RWPE2 (cell line): ENCODE measurements at regions not wholly inside any gene's neighbourhood (a gene's known extent, or its start where the extent isn't known, plus 50 kb on each side); places are given as distances from the start of the nearest gene placed in this dataset.

Experiments
- ATAC-seq: fragments of 200-7000 bp; cut with Tn5 transposase; 3 replicates; pipeline ENCODE4 v1.9.1; 2021; ENCODE audit warnings: low read depth
- DNase-seq: peaks from one replicate; pipeline ENCODE4 v3.0.0-alpha.2; 2020; ENCODE audit warnings: low spot score
- H3K27ac ChIP-seq: fragments of 450-650 bp; 2 replicates; pipeline ENCODE4 v1.5.1; 2017; ENCODE audit warnings: mild to moderate bottlenecking; ENCODE audit not compliant: poor library complexity, severe bottlenecking
- H3K27me3 ChIP-seq: fragments of 250-450 bp; sonication (Bioruptor Pico); 2 replicates; pipeline ENCODE4 v1.5.1; 2021; ENCODE audit warnings: mild to moderate bottlenecking, moderate library complexity; ENCODE audit not compliant: insufficient read depth, poor library complexity, severe bottlenecking
- H3K36me3 ChIP-seq: fragments of 250-450 bp; sonication (Bioruptor Pico); 2 replicates; pipeline ENCODE4 v1.5.1; 2020; ENCODE audit warnings: low read depth, mild to moderate bottlenecking, moderate library complexity
- H3K4me1 ChIP-seq: fragments of 250-450 bp; sonication (Bioruptor Pico); 2 replicates; pipeline ENCODE4 v1.5.1; 2021; ENCODE audit warnings: mild to moderate bottlenecking, moderate library complexity; ENCODE audit not compliant: insufficient read depth, poor library complexity, severe bottlenecking
- H3K4me3 ChIP-seq: fragments of 250-450 bp; sonication (Bioruptor Pico); 2 replicates; pipeline ENCODE4 v1.5.1; 2021; ENCODE audit warnings: mild to moderate bottlenecking, moderate library complexity; ENCODE audit not compliant: severe bottlenecking
- H3K9me3 ChIP-seq: fragments of 250-450 bp; sonication (Bioruptor Pico); 2 replicates; pipeline ENCODE4 v1.5.1; 2021; ENCODE audit warnings: mild to moderate bottlenecking, moderate library complexity; ENCODE audit not compliant: severe bottlenecking
- CTCF ChIP-seq: fragments of 450-650 bp; IDR thresholded peaks from one replicate; pipeline ENCODE4 v1.5.1; 2017; ENCODE audit warnings: mild to moderate bottlenecking, moderate library complexity; ENCODE audit not compliant: poor library complexity, severe bottlenecking

DNA sequence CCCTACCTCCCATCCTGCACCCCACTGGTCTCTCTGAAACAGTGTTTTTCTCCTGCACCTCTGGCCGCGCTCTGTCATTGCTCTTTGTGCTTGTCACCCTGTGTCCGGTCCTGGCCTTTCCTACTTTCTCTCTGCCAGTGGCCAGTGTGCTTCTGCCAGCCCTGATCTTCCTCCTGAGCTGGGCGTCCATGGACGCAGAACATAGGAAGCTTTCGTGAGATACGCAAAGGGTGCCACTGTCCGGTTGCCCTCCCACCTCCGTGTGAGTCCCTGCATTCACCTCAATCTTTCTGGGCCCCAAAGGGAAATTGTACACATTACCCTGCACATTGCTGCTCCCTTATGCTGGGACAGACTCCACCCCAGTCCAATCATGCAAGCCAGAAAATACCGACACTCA, 105.7 kb upstream of the SOX1 start:
- TF ChIP-seq CTCF, result no peak
- H3K4me1 ChIP-seq, result no peaks in the 10 kb centered on the region
- no peaks in the 10 kb centered on the region for H3K36me3 ChIP-seq
- no peaks in the 10 kb centered on the region for H3K9me3 ChIP-seq
- no peak overlapping the region for H3K4me3 ChIP-seq
- no peak for ATAC-seq
- DNase-seq, result no peak
- H3K27ac ChIP-seq, result no peak overlapping the region
- H3K27me3 ChIP-seq, result peaks cover 3% of the 10 kb centered on the region

DNA sequence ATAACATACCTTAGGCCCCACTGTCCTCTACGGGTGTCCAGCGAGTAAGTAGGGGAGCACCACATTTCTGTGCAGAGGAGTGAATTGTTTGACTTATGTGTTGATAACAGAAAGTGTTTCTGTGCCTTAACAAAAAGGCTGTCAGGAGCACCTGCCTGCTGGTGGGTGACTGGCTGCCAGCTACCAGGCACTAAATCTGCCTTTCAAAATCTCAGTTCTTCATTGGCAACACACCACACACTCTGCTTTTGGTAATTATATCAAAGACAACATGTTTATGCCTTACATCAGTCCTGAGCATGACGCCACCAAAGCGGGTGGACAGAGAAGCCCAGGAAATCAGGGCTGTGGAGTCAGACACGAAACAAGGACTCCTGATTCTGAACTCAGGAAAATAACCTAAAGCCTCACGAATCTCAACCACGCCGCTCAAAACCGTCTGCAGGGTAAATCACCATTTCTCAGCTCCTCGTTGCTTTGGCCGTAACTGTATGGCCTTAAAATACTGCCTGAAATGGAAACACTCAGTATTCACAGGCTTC, 105.2 kb upstream of the SOX1 start:
- H3K36me3 ChIP-seq, result no peaks in the 10 kb centered on the region
- H3K4me3 ChIP-seq, result no peak overlapping the region
- H3K9me3 ChIP-seq, result no peaks in the 10 kb centered on the region
- no peak overlapping the region for H3K27ac ChIP-seq
- no peak for TF ChIP-seq CTCF
- ATAC-seq (no peak), DNase-seq (no peak)
- no peaks in the 10 kb centered on the region for H3K4me1 ChIP-seq
- peaks cover 3% of the 10 kb centered on the region for H3K27me3 ChIP-seq

GRCh38 chr13:111962431-111962891, 104.5 kb upstream of the SOX1 start:
- no peaks in the 10 kb centered on the region for H3K4me1 ChIP-seq
- H3K9me3 ChIP-seq, result no peaks in the 10 kb centered on the region
- DNase-seq, result no peak
- no peak; the same call in 2 of the 3 replicates for ATAC-seq
- H3K4me3 ChIP-seq, result no peak overlapping the region
- H3K27me3 ChIP-seq, result peaks cover 3% of the 10 kb centered on the region
- no peaks in the 10 kb centered on the region for H3K36me3 ChIP-seq
- H3K27ac ChIP-seq, result no peak overlapping the region
- TF ChIP-seq CTCF, result no peak

GRCh38 chr13:111963031-111963430, 103.9 kb upstream of the SOX1 start:
- no peak for TF ChIP-seq CTCF
- Histone ChIP-seq H3K36me3 (no peaks in the 10 kb centered on the region), H3K27me3 (peaks cover 6% of the 10 kb centered on the region), H3K4me1 (no peaks in the 10 kb centered on the region), H3K9me3 (no peaks in the 10 kb centered on the region), H3K4me3 (no peak overlapping the region), H3K27ac (no peak overlapping the region)
- no peak for ATAC-seq
- DNase-seq, result no peak

GRCh38 chr13:111964411-111965035, 102.4 kb upstream of the SOX1 start:
- no peak for DNase-seq
- no peak for TF ChIP-seq CTCF
- Histone ChIP-seq H3K4me1 (no peaks in the 10 kb centered on the region), H3K36me3 (no peaks in the 10 kb centered on the region), H3K4me3 (no peak overlapping the region), H3K27ac (no peak overlapping the region), H3K9me3 (no peaks in the 10 kb centered on the region), H3K27me3 (peaks cover 7% of the 10 kb centered on the region)
- ATAC-seq, result no peak
